ENCODE measurements at regions not wholly inside any gene's neighbourhood (a gene's known extent, or its start where the extent isn't known, plus 50 kb on each side); places are given as distances from the start of the nearest gene placed in this dataset.

- TF ChIP-seq POLR2A (IDR thresholded peaks at IDR 0.05) (no peak), CTCF (IDR thresholded peaks at IDR 0.05) (no peak), EP300 (IDR thresholded peaks at IDR 0.05) (no peak)
- H3K9me3 ChIP-seq = peaks cover 0 to 3% of the 10 kb centered on the region in 2 donors
- no peak overlapping the region for H3K27ac ChIP-seq
- H3K4me1 ChIP-seq (ENCODE audit: insufficient read depth) = no peaks in the 10 kb centered on the region
- no peaks in the 10 kb centered on the region for H3K27me3 ChIP-seq
- intact Hi-C loops (cut with DNase I) = loop anchor here in 1 of 4 donors (10.0 kb wide), 1 partner anchor 350 kb away; no protein-coding TSS in a partner anchor
- no peak for DNase-seq
- no peak overlapping the region for H3K4me3 ChIP-seq
- H3K36me3 ChIP-seq = no peaks in the 10 kb centered on the region
- 70 to 81% (median 79%) methylated on average over 1 of the region's 1 CpG for WGBS, 3 donors
Measured at GRCh38 chr3:67884345-67884744, 229.9 kb upstream of the SUCLG2 start.

GRCh38 chr3:67883766-67884165 is 229.4 kb upstream of the SUCLG2 start:
- TF ChIP-seq POLR2A (IDR thresholded peaks at IDR 0.05) = no peak
- TF ChIP-seq CTCF (IDR thresholded peaks at IDR 0.05) = no peak
- TF ChIP-seq EP300 (IDR thresholded peaks at IDR 0.05) = no peak
- H3K27me3 ChIP-seq = no peaks in the 10 kb centered on the region
- intact Hi-C loops (cut with DNase I) = loop anchor here in 1 of 4 donors (10.0 kb wide), 1 partner anchor 351 kb away; no protein-coding TSS in a partner anchor
- 25 to 35% (median 33%) methylated on average over 2 of the region's 2 CpGs for WGBS, 3 donors
- H3K4me1 ChIP-seq (ENCODE audit: insufficient read depth) = no peaks in the 10 kb centered on the region
- no peaks in the 10 kb centered on the region for H3K36me3 ChIP-seq
- H3K27ac ChIP-seq = no peak overlapping the region
- no peak overlapping the region for H3K4me3 ChIP-seq
- DNase-seq = no peak
- H3K9me3 ChIP-seq = peaks cover 0 to 3% of the 10 kb centered on the region in 2 donors

GRCh38 chr3:67882981-67883380 is 228.6 kb upstream of the SUCLG2 start:
- H3K36me3 ChIP-seq = no peaks in the 10 kb centered on the region
- H3K4me1 ChIP-seq (ENCODE audit: insufficient read depth) = no peaks in the 10 kb centered on the region
- TF ChIP-seq POLR2A (IDR thresholded peaks at IDR 0.05) = no peak
- TF ChIP-seq CTCF (IDR thresholded peaks at IDR 0.05) = no peak
- no peak for TF ChIP-seq EP300 (IDR thresholded peaks at IDR 0.05)
- intact Hi-C loops (cut with DNase I) = loop anchor here in 1 of 4 donors (10.0 kb wide), 1 partner anchor 352 kb away; no protein-coding TSS in a partner anchor
- H3K4me3 ChIP-seq = no peak overlapping the region
- no peaks in the 10 kb centered on the region for H3K9me3 ChIP-seq
- H3K27me3 ChIP-seq = no peaks in the 10 kb centered on the region
- 89 to 91% (median 90%) methylated on average over 5 of the region's 5 CpGs for WGBS, 3 donors
- DNase-seq = no peak
- H3K27ac ChIP-seq = no peak overlapping the region

- 21 to 47% (median 24%) methylated on average over 2 of the region's 2 CpGs for WGBS, 3 donors
- Histone ChIP-seq H3K4me3 (no peak overlapping the region), H3K9me3 (no peaks in the 10 kb centered on the region), H3K27ac (no peak overlapping the region), H3K27me3 (no peaks in the 10 kb centered on the region), H3K36me3 (no peaks in the 10 kb centered on the region), H3K4me1 (ENCODE audit: insufficient read depth) (no peaks in the 10 kb centered on the region)
- intact Hi-C loops (cut with DNase I) = no loop called here
- no peak for DNase-seq
- TF ChIP-seq CTCF (IDR thresholded peaks at IDR 0.05) (no peak), EP300 (IDR thresholded peaks at IDR 0.05) (no peak), POLR2A (IDR thresholded peaks at IDR 0.05) (no peak)
Measured at GRCh38 chr3:67876261-67876660, 221.8 kb upstream of the SUCLG2 start.

Measured in ovary (tissue), 7 donors.